Colonic mucosa (tissue), 4 donors: ENCODE measurements at regions not wholly inside any gene's neighbourhood (a gene's known extent, or its start where the extent isn't known, plus 50 kb on each side); places are given as distances from the start of the nearest gene placed in this dataset.

Experiments used
- DNase-seq: peaks from one replicate; pipeline ENCODE4 v3.0.0-alpha.2; 2020
- H3K27ac ChIP-seq: fragments of 200-600 bp; one replicate; pipeline ENCODE4 v1.8.0; 2021
- H3K27me3 ChIP-seq: fragments of 200-600 bp; one replicate; pipeline ENCODE4 v1.8.0; 2021
- H3K36me3 ChIP-seq: fragments of 200-600 bp; one replicate; pipeline ENCODE4 v1.8.0; 2021
- H3K4me1 ChIP-seq: fragments of 200-600 bp; one replicate; pipeline ENCODE4 v1.8.0; 2021; ENCODE audit warnings: mild to moderate bottlenecking
- H3K4me3 ChIP-seq: fragments of 200-600 bp; one replicate; pipeline ENCODE4 v1.8.0; 2021
- H3K9ac ChIP-seq, 2 donors: one replicate each; pipeline ENCODE4 v1.7.0; 2013; ENCODE audit warnings: control low read depth in 2 of 2, low read depth in 2 of 2, low read length in 2 of 2
- H3K9me3 ChIP-seq: fragments of 200-600 bp; one replicate; pipeline ENCODE4 v1.8.0; 2021
- CTCF ChIP-seq: fragments of 200-600 bp; IDR thresholded peaks from one replicate; pipeline ENCODE4 v1.8.0; 2022; ENCODE audit warnings: antibody characterized with exemption, mild to moderate bottlenecking
- intact Hi-C: fragments of 100-400 bp; cut with DNase I; formaldehyde crosslinking; loops from one replicate; pipeline ENCODE4 v1.14.1; 2022
- donor health status: healthy.
- donor health status: DM: no; HTN: no; CAD: no.
- donor health status: DM: no; HTN: no; CAD: no.

DNA sequence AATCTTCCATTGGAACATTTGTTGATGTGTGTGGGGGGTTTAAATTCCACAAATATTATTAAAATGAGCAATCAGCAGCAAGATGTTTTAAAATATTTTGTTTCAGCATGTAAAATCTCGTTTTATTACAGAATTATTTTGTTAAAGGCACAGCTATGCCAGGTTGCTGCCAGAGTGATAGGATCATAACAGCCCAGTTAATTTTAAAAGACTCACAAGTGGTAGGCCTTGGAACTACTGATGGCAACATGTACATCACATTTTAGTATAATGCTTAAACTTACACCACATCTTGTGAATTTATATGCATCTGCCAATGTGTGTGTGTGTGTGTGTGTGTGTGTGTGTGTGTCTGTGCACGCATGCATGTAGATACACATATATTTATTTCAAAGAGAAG, 97.8 kb upstream of the SPRY1 start:
- no peaks in the 10 kb centered on the region for H3K36me3 ChIP-seq
- no peak for TF ChIP-seq CTCF
- no peaks in the 10 kb centered on the region for H3K9me3 ChIP-seq
- no peak overlapping the region for H3K9ac ChIP-seq
- no peak overlapping the region for H3K27ac ChIP-seq
- no peaks in the 10 kb centered on the region for H3K4me1 ChIP-seq
- H3K27me3 ChIP-seq, result no peaks in the 10 kb centered on the region
- intact Hi-C loops, result no loop called here
- DNase-seq, result no peak
- H3K4me3 ChIP-seq, result no peak overlapping the region

DNA sequence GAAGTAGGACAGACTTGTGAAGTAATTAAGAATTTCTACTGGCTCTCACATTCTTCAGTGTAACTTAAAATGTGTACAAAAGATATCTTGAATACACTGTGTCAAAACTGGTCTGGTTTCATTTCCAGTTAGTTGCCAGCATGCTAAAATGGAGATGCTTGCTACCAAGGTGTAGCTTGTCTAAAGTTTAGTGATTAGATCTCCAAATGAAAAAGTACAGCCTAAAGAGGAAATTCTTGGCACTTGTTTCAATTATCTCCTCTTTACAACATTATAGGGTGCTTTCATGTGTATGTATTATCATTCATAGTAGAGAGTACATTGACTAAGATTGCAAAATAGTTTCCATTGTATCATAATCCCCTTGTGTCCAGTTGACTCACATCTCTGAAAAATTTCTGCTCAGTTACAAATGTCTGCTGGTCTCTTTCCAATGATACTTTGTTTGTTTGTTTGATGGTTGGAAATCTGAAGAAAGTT, 97.3 kb upstream of the SPRY1 start:
- no peak for TF ChIP-seq CTCF
- H3K4me1 ChIP-seq, result no peaks in the 10 kb centered on the region
- no peak overlapping the region for H3K9ac ChIP-seq
- no peaks in the 10 kb centered on the region for H3K36me3 ChIP-seq
- no peak overlapping the region for H3K4me3 ChIP-seq
- DNase-seq, result no peak
- H3K9me3 ChIP-seq, result no peaks in the 10 kb centered on the region
- intact Hi-C loops, result no loop called here
- H3K27ac ChIP-seq, result no peak overlapping the region
- no peaks in the 10 kb centered on the region for H3K27me3 ChIP-seq

- TF ChIP-seq CTCF, result no peak
- Histone ChIP-seq H3K9ac (no peak overlapping the region), H3K27ac (no peak overlapping the region), H3K4me1 (no peaks in the 10 kb centered on the region), H3K27me3 (no peaks in the 10 kb centered on the region), H3K9me3 (no peaks in the 10 kb centered on the region), H3K4me3 (no peak overlapping the region), H3K36me3 (no peaks in the 10 kb centered on the region)
- intact Hi-C loops, result no loop called here
- no peak for DNase-seq
These were observed 96.2 kb upstream of the SPRY1 start for GRCh38 chr4:123300222-123301039.

GRCh38 chr4:123301923-123302322, 94.7 kb upstream of the SPRY1 start:
- Histone ChIP-seq H3K36me3 (no peaks in the 10 kb centered on the region), H3K9ac (no peak overlapping the region), H3K27me3 (no peaks in the 10 kb centered on the region), H3K4me1 (no peaks in the 10 kb centered on the region), H3K27ac (no peak overlapping the region), H3K4me3 (no peak overlapping the region), H3K9me3 (no peaks in the 10 kb centered on the region)
- intact Hi-C loops, result no loop called here
- DNase-seq, result no peak
- no peak for TF ChIP-seq CTCF

DNA sequence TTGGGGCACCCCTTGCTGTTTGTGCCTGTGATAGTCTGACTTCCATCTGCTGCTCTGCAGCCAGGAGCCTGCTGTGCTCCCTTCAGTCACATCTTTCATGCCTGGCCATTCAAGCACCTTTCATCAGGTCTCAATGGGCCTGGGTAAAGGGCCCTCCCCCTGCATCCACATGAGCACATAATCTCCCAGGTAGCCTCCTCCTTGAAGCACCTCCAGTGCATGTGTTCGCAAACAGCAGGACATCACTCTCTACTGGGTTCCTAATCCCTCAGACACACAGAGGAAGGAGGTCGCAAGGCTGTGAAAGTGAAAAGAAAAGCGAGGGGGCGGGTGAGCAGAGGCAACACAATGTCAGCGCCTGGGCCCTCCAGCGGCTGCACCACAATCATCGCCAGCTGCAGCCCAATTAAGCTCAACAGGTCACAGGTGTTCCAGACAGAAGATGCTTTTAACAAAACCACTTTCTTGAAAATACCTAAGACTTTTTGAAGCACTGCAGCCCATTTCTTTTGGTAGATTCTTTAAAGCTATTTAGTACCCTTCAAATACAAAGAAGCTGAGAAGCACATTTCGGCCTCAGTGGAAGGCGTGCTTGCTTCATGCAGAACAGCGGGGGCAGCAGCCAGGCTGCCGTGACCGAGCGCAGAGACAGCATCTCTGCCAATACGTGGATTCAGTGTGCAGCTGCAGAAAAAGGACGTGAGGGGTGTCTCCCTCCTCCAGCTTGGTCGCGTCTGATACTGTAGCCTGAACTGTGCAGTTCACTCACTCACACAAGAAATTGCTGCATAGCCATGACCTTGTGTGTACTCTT, 92.2 kb upstream of the SPRY1 start:
- Histone ChIP-seq H3K27ac (no peak overlapping the region), H3K4me3 (no peak overlapping the region), H3K27me3 (no peaks in the 10 kb centered on the region), H3K4me1 (no peaks in the 10 kb centered on the region), H3K9me3 (no peaks in the 10 kb centered on the region), H3K9ac (no peak overlapping the region), H3K36me3 (no peaks in the 10 kb centered on the region)
- intact Hi-C loops, result no loop called here
- TF ChIP-seq CTCF, result no peak
- no peak for DNase-seq
